SK-MEL-5 (cell line): ENCODE measurements at regions not wholly inside any gene's neighbourhood (a gene's known extent, or its start where the extent isn't known, plus 50 kb on each side); places are given as distances from the start of the nearest gene placed in this dataset.
A peak's percentile ranks its signal among the peaks of the same experiment; 100 is the strongest.

Experiments
- DNase-seq: peaks from one replicate; pipeline ENCODE4 v3.0.0-alpha.2; 2016; ENCODE audit warnings: low read depth, low spot score
- in situ Hi-C: cut with HindIII; loops from 2 replicates; pipeline ENCODE4 v1.10.0; 2016; ENCODE audit warnings: low sequenced_read_pairs, high pct_unique_total_duplicates, low pct_unique_long_range_greater_than_20kb

DNA sequence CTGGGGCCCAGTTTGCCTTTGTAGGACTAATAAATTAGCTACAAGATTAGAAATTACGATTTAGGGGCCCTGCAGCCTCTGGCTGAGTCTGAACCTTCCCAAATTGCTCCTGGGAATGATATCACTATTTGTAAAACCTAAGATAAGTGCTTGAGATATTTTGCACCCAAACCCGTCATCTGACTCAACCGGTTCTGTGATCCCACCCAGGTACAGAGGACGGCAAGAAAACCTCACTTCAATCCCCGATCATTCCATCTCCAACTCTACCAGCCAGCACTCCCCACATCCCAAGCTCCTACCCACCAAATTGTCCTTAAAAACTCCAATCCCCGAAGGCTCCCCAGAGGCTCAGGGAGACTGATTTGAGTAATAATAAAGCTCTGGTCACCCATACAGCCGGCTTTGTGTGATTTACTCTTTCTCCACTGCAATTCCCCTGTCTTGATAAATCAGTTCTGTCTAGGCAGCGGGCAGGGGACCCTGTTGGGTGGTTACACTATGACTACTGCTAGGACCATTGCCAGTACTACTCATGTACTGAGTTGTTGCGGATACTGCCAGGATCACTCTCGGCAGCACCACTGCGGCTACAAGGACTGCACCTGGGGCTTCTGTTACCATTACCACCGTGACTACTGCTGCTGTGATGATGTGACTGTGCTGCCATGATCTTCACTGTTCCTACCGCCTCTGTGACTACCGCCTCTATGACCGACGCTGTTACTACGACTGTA is 73.1 kb downstream of the IRF8 start:
- DNase-seq: no peak
- in situ Hi-C loops: no loop called here

DNA sequence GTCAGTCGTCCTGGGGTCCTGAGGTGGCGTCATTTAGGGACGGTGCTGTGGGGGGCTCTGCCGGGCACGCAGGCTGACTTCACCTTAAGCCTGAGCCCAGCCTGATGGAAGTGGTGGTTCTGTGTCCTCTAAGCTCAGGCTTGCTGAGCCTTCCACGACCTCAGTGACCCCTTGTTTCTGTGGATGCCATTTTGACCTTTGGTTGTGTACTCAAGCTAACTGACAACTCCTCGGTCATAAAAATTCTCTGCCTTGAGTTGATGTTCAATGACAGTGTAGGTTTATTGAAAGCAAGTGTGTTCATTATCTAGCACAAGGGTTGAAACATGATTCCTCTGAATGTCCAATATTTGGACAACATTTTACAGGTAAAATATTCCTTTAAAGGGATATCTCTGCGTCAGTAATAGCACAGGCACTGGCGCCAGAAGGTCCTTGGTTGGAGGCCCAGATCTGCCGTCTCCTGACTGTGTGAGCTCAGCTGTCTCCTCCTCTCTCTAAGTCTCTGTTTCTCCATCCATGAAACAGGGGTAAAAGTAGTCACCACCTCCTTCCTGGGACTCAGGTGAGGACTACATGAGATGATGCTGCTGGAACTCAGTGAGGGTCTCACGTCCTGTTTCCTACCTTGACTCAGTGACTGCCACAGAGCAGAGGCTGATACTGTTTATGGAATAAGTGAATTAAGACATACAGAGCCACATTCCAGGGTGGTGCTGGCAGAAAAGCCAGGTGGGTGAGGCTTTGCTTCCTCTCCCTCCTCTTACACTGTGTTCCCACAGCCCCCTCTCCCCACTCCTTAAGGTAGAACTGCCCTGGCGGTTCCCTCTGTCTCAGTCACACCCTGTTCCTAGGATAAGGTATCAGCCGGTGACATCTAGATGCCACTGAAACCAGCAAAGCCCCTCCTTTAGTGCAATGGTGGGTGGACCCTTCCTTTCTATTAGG is 75.7 kb downstream of the IRF8 start:
- no peak for DNase-seq
- in situ Hi-C loops: no loop called here

DNA sequence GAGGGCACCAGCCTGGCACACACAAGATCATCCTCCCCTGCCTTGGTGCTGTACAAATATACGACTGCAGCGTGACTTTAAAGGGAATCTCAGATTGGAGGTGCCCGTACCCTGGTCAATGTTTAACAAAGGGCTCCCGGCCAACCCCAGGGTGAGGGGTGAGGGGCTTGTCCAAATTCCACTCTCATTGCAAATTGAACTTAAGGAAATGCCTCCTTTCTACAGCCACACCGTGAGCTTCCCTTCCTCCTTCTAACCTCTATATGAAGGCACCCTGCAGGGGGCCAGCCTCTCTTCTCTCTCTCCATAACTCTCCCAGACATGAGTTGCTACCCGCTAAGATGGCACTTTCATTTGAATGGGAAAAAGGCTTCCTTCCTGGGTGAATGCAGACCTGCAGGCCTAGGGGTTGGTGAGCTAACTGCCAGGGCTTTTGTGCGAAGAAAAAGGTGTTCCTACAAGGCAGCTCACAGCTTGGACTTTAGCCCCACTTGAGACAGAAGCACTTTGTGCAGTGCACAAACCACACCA is 76.6 kb downstream of the IRF8 start:
- DNase-seq: no peak
- in situ Hi-C loops: no loop called here

DNA sequence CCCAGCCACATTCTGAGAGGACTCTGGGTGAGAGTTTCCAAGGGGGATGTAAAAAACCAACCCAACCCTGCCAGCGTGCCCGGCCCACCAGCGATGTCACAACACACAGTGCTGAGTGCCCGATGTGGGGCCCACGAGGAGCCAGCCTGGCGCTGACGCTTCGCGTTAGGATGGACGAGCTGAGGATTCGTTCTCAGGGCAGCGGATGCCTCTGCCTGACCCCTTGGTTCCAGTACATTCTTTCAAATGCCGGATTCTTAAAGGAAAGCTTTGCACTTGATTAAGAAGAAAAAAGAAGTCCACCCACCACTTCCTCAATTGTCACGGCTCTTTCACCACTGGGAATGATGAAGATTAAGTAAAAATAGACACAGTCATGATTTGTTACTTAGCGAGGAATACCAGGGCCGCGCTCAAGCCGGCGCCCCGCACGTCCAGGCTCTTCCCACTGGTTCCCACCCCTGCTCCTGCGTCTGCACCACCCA is 79.4 kb downstream of the IRF8 start:
- in situ Hi-C loops: no loop called here

DNA sequence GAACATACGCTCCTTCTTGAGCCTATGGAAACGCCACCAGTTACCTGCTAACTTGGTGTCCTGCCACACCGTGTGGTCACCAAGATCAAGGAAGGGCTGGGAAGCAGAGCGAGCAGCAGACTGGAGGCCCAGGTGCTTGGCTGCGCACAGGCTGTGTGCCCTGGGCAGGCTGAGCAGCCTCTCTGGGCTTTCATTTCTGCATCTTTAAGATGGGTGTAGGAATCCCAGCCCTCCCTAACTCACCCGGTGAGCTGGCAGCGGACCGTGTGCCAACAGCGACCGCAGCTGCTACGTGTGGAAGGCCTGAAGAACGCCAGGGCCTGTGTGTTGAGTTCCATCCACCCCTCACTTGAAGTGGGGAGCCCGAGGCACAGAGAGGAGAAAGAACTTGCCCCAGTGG is 80.0 kb downstream of the IRF8 start:
- DNase-seq: no peak
- in situ Hi-C loops: no loop called here

More for the DNA sequence above, 79.4 kb downstream of the IRF8 start:
- DNase-seq: no peak

DNA sequence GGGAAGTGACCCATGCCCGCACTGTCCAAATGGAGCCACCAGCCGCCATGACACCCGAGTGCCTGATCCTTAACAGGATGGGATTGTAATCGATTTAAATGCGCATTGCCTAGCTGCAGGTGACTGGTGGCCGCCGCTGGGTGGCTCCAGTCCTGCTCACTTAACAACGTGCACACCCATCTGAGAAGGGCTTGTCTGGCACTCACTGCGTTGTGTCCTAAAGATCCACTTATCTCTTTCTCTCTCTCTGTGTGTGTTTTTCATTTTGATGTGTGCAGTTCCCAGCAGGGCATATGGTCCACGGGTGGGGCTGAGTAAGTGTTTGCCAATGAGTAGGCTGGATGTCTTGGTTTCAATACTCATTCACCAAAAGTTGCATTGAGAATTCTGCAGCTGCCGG is 80.6 kb downstream of the IRF8 start:
- in situ Hi-C loops: no loop called here
- DNase-seq: no peak

DNA sequence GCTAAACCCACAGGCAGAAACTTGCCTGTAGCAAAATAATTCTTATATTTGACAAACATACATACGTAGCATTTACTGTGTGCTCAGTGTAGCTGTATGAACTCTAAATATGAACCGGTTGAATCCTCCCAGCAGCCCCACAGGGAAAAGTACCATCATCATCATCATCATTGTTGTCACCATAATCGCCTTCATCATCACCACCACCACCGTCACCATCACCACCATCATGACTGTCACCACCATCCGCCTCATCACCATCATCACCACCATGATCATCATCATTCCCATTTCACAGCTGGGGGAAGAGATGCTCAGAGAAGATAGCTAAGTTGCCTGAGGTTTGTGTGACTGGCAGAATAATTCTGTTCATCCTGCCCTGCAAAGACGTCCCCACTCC is 81.7 kb downstream of the IRF8 start:
- in situ Hi-C loops: no loop called here
- no peak for DNase-seq

DNA sequence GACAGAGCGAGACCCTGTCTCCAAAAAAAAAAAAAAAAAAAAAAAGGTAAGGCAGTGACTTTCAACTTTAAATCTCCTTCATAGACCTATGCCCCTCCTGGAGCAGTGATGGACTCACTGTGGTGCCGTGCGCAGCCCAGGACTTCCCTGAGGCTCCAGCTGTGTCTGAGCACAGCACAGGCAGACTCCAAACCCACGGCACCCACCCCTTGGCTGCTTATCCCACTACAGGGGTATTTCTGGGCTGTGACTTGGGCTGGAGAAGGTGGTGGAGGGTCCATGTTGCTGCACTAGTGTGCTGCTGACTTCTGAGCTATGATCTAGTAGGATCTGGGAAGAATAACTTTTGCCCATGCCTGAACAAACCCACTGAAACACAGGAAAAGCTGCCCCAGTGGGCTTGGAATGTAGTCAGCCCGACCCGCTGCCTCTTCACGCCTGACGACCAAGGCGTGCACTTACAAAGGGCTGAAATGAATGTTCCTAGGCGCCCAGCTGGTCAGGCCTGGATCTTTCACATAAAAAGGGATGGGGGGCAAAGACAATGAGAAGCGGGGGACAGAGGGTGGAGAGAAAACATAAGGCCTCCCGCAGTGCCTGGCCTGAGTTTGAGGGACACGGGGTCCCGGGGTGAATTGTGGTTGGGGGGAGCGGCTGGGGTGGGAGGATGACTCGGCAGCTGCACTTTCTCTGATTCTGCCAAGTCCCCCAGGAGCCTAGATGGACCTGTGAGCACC is 83.0 kb downstream of the IRF8 start:
- DNase-seq: no peak
- in situ Hi-C loops: no loop called here

DNA sequence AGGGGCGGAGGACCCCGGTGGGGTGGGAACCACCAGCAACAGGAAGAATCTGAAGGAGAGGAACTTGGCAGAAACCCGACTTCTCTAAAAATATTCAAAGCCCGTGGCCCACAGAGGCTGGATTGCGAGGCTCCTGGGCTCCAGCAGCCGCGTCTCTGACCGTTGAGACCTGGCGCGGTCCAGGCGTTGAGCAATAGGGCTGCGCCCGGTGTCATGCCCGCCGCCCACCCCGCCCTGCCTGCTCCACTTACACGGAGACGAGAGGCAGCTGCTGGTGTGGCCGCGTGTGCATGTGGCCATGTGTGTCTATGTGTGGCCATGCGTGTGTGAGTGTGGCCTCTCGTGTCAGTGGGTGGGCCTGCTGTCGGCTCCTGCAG is 83.6 kb downstream of the IRF8 start:
- in situ Hi-C loops: no loop called here
- no peak for DNase-seq

DNA sequence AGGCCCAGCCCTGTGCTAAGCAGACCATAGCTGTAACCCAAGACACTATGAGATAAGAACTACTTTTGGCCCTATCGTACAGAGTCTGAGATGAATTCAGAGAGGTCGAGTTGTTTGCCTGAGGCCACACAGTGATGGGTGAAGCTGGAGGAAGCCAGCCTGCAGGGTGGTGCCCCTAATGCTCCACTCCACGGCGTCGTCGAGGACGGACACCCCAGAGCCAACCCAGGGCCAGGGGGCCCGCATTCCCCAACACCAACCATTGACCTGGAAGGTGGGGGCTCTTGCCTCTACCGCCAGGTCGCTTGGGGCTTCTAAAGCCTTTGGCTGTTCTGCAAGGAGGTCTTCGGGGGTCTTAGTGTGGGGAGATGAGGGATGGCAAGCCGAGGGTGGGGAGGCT is 84.1 kb downstream of the IRF8 start:
- DNase-seq: no peak
- in situ Hi-C loops: no loop called here

DNA sequence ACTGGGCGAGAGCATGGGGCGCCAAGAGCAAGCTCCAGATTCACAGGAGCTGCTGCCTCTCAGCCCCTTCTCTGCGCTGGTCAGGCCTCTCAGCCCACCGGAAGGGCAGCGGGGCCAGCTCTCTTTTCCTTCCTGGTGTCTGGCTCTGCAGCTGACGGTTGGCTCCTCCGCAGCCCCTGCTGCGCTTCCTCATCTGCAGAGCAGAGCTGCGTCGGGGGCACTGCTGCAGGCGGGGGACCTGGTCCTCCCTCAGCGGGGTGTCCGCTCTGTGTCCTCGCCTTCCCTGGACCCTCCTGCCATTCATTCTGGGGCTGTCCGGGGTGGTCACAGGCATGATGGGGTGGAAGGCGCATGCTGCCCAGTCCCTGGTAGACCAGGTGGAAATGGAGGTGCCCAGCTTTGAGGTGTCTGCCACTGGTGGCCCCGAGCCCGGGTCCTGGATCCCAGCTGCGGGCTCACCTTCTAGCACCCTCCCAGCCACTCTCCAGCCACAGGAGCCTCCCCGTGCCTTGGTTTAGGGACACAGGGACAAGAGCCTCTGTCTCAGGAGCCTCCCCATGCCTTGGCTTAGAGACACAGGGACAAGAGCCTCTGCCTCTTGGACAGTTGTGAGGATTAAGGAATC is 84.8 kb downstream of the IRF8 start:
- in situ Hi-C loops: no loop called here
- DNase-seq: no peak

DNA sequence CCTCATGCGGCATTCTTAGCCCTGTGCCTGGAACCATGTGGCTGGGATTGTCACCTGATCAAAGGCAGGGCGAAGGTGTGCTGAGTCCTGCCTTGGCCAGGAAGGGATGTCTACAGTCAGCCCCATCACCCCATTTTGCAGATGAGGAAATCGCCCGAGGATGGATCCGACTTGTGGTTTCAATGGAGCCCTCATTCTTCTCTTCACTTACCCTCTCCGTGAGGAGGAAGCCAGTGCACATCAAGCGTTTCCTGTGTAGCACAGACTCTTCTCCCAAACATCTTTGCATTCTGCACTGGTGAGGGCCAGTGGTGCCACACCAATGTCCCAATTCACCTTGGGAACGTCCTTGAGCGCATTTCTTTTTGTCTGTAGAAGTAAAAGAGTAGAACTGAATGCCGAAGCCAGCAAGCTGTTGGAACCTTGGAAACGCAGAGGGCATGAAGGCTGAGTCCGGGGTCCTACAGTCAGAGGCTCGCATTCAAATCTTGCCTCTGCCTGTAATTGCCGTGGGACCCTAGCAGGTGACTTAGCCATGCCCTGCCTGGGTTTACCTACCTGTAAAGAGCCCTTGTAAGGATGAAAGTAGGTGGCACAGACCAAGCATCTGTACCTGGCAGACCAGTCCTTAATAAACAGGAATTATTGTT is 85.4 kb downstream of the IRF8 start:
- in situ Hi-C loops: no loop called here
- no peak for DNase-seq

DNA sequence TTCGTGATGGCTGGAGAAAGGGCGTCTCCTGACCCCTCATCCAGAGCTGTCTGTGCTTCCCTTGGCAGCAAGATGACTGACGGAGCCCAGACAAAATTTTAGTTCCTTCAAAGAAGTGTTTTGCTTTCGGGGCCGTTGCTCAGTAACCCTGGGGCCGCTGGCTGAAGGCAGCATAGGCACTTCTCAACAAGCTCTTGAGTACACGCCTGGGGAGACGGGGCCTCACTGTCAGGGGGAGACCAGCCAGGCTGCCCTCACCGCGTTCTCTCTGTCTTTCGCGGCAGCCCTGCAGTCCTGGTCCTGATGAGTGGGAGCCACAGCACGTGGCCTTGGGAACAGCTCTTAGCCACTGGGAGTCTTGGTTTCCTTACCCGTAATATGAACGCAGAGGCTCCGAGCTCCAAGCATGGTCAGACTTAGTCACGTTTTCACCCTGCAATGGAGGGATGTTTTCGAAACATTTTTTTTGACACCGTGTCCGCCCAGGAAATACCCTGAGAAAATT is 86.0 kb downstream of the IRF8 start:
- DNase-seq: no peak
- in situ Hi-C loops: no loop called here

DNA sequence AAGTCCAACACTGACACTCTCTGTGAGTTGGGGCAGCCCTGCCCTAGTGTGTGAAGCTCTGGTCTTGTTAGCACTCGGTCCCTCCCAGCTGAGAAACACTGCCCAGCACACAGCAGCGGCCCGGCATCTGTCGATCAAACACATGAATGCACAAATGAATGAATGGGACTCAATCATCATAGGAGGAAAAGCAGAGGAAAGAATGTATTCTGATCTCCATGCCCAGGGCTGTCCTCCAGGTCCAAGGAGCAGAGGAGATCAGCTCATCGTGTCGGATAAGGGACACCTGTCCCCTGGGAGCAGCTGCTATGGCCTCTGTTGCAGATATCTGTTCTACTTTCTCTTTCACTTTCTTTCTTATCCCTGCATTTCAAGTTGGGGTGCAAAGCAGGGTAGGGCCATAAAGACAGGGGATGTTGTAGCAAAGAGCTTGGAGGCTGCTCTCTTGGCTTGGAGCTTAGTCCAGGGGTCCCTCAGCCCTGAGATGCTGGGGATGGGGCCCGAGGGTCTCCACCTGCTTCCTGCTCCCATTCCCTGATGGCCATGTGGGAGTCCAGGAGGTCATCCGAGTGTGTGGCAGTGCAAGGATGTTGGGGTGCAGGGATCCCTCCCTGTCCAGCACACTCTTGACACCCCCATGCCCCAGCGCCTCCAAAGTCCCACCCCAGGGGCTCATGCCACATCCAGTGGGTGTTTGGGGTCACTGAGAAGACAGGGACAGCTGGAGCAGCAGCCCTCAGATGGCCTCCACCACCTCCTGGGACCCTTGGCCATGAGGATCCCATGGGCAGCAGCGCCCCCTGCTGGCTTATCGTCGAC is 88.2 kb downstream of the IRF8 start:
- in situ Hi-C loops: no loop called here
- peak; percentile 11 for DNase-seq

DNA sequence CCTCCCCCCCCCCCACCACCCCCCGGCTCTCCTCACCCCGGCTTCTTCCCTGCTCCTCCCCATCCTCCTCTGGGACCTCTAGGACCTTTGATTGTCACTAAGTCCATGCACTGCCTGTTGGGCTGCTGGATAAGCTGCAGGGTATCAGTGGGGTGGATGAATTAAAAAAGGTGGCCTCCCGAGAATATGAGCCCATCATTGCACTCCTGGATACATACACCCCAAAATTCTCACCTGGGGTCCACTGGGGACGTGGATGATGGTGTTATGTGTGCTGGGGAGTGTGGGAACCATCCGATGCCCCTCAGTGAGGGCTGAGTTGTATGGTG is 88.8 kb downstream of the IRF8 start:
- DNase-seq: no peak
- in situ Hi-C loops: no loop called here

DNA sequence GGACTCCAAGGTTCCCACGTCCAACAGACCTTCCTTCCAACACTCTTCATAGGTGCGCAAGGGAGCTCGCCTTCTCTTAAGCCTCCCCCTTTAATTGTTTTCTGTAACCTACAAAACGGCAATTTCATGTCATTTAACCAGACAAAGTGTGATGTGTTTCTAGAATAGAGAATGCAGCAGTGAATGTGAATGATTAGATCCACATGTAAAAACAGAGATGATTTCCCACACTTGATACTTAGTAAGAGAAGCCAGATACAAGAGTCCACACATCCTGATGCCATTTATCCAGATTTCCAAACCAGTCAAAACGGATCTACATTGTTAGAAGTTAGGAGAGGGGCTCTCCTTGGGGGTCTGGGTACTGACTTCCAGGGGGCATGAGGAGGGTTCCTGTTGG is 89.3 kb downstream of the IRF8 start:
- in situ Hi-C loops: no loop called here
- no peak for DNase-seq
